HCT116 (cell line): ENCODE measurements at regions not wholly inside any gene's neighbourhood (a gene's known extent, or its start where the extent isn't known, plus 50 kb on each side); places are given as distances from the start of the nearest gene placed in this dataset.

Experiments used
- CTCF ChIP-seq, 3 experiments: fragments of 200-600 bp in 1 of 3; sonication (generic) in 1 of 3; IDR thresholded peaks in 2 of 3; conservative IDR thresholded peaks in 1 of 3; 2 replicates each; pipeline ENCODE4 v1.5.1; 2012 to 2017; ENCODE audit warnings: low read depth in 2 of 3, low read length in 2 of 3, antibody characterized with exemption in 1 of 3, borderline replicate concordance in 1 of 3, control low read depth in 1 of 3, mild to moderate bottlenecking in 1 of 3, mixed read lengths in 1 of 3, mixed run types in 1 of 3, moderate library complexity in 1 of 3; ENCODE audit not compliant: insufficient read depth in 1 of 3
- ELF1 ChIP-seq: IDR thresholded peaks from 2 replicates; pipeline ENCODE4 v1.6.1; 2012; ENCODE audit warnings: low read depth, borderline replicate concordance
- EZH2phosphoT487 ChIP-seq: fragments of 200-600 bp; IDR thresholded peaks from 2 replicates; pipeline ENCODE4 v1.6.1; 2018; ENCODE audit warnings: antibody characterized with exemption, borderline replicate concordance
- POLR2A ChIP-seq: IDR thresholded peaks from 2 replicates; pipeline ENCODE4 v1.7.0; 2011; ENCODE audit warnings: borderline replicate concordance; ENCODE audit not compliant: insufficient read depth, insufficient read length; ENCODE audit errors: extremely low read depth
- POLR2AphosphoS5 ChIP-seq: IDR thresholded peaks from 2 replicates; pipeline ENCODE4 v1.6.1; 2011; ENCODE audit warnings: mild to moderate bottlenecking, low read depth, low read length, moderate library complexity
- ZNF274 ChIP-seq: fragments of 200-500 bp; sonication (Bioruptor generic); IDR thresholded peaks from 2 replicates; pipeline ENCODE4 v1.6.1; 2014; ENCODE audit warnings: mild to moderate bottlenecking, low read depth, low read length, inconsistent platforms
- TF ChIP-seq, protein P1 (sequence below): IDR thresholded peaks from 2 replicates; pipeline ENCODE4 v1.6.1; 2012
- TF ChIP-seq, protein P2 (sequence below): IDR thresholded peaks from 2 replicates; pipeline ENCODE4 v1.6.1; 2012

- TF ChIP-seq, protein P1, sequence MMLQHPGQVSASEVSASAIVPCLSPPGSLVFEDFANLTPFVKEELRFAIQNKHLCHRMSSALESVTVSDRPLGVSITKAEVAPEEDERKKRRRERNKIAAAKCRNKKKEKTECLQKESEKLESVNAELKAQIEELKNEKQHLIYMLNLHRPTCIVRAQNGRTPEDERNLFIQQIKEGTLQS = no peak
- no peak for TF ChIP-seq CTCF (IDR thresholded peaks at IDR 0.05 in 2 of 3, conservative IDR thresholded peaks at IDR 0.05 in 1 of 3; ENCODE audit: borderline replicate concordance in 1 of 3, insufficient read depth in 1 of 3, low read depth in 2 of 3, low read length in 2 of 3)
- TF ChIP-seq EZH2phosphoT487 = no peak
- no peak for TF ChIP-seq POLR2A
- no peak for TF ChIP-seq ELF1
- TF ChIP-seq, protein P2, sequence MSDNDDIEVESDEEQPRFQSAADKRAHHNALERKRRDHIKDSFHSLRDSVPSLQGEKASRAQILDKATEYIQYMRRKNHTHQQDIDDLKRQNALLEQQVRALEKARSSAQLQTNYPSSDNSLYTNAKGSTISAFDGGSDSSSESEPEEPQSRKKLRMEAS = no peak
- TF ChIP-seq POLR2AphosphoS5 = no peak
- no peak for TF ChIP-seq ZNF274
These were observed 299.4 kb downstream of the TCERG1L start for GRCh38 chr10:131011936-131012640.
